H1 (cell line): ENCODE measurements at regions not wholly inside any gene's neighbourhood (a gene's known extent, or its start where the extent isn't known, plus 50 kb on each side); places are given as distances from the start of the nearest gene placed in this dataset.

ENCODE experiments used
- CTCF ChIA-PET: fragments of 300-600 bp; sonication (Branson Sonifier 250); formaldehyde crosslinking; loops from one replicate; lab custom pipeline; 2021; ENCODE audit not compliant: partially characterized antibody; lab: Charles Lee
- POLR2A ChIA-PET: fragments of 300-600 bp; sonication (Branson Sonifier 250); formaldehyde crosslinking; loops from one replicate; lab custom pipeline; 2021; ENCODE audit warnings: inconsistent platforms; ENCODE audit not compliant: partially characterized antibody; lab: Charles Lee
- DNase-seq, 2 experiments: peaks; one replicate each; pipeline versions ENCODE4 v3.0.0 to v3.0.0-alpha.2; 2010 to 2022; ENCODE audit warnings: low spot score in 2 of 2, low read depth in 1 of 2, mixed read lengths in 1 of 2
- FAIRE-seq: peaks from 2 replicates; lab custom pipeline; 2011; peaks lifted over from hg19 to GRCh38; lab: Jason Lieb, UNC
- H2AFZ ChIP-seq: 2 replicates; pipeline ENCODE4 v1.8.1; 2012; ENCODE audit warnings: low read length, inconsistent platforms
- H2AK5ac ChIP-seq: 2 replicates; pipeline ENCODE4 v1.6.1; 2013; ENCODE audit warnings: low read depth, low read length
- H2BK120ac ChIP-seq: replicated peaks from 2 replicates; pipeline ENCODE3; 2013; ENCODE audit warnings: low read depth, low read length, inconsistent platforms
- H2BK12ac ChIP-seq: 2 replicates; pipeline ENCODE4 v1.6.1; 2013; ENCODE audit warnings: low read depth, low read length
- H2BK15ac ChIP-seq: 2 replicates; pipeline ENCODE4 v1.6.1; 2013; ENCODE audit warnings: low read length
- H2BK20ac ChIP-seq: 2 replicates; pipeline ENCODE4 v1.6.1; 2013; ENCODE audit warnings: low read length
- H2BK5ac ChIP-seq: 2 replicates; pipeline ENCODE4 v1.6.1; 2013; ENCODE audit warnings: low read depth, low read length
- H3K14ac ChIP-seq: 2 replicates; pipeline ENCODE4 v1.6.1; 2013; ENCODE audit warnings: inconsistent platforms; ENCODE audit not compliant: insufficient read length
- H3K18ac ChIP-seq: 2 replicates; pipeline ENCODE4 v1.6.1; 2013; ENCODE audit warnings: low read length; ENCODE audit errors: extremely low read depth
- H3K23ac ChIP-seq: 2 replicates; pipeline ENCODE4 v1.6.1; 2013; ENCODE audit warnings: inconsistent platforms; ENCODE audit not compliant: insufficient read length
- H3K23me2 ChIP-seq: 2 replicates; pipeline ENCODE4 v1.6.1; 2013; ENCODE audit warnings: low read depth, low read length
- H3K27ac ChIP-seq: 2 replicates; pipeline ENCODE4 v1.6.1; 2011; ENCODE audit warnings: low read depth, low read length, inconsistent platforms
- H3K27me3 ChIP-seq, 4 experiments: replicated peaks in 1 of 4; 1 replicate in 1 of 4; 2 replicates in 3 of 4; pipeline versions ENCODE4 v1.6.1 to v1.8.1; 2011 to 2013; ENCODE audit warnings: low read length in 3 of 4, mild to moderate bottlenecking in 3 of 4, inconsistent platforms in 2 of 4, mixed read lengths in 2 of 4, moderate library complexity in 1 of 4; ENCODE audit not compliant: control insufficient read depth in 3 of 4, insufficient read depth in 3 of 4; ENCODE audit errors: extremely low read depth in 1 of 4
- H3K36me3 ChIP-seq, 4 experiments: 2 replicates each; pipeline versions ENCODE4 v1.6.1 to v1.8.1; 2011 to 2013; ENCODE audit warnings: mild to moderate bottlenecking in 4 of 4, low read length in 3 of 4, moderate library complexity in 2 of 4, control low read depth in 1 of 4, inconsistent platforms in 1 of 4; ENCODE audit not compliant: insufficient read depth in 4 of 4, control insufficient read depth in 2 of 4
- H3K4ac ChIP-seq: replicated peaks from 2 replicates; pipeline ENCODE3; 2013; ENCODE audit warnings: low read length, low read depth, mixed read lengths, inconsistent platforms; ENCODE audit not compliant: insufficient read length
- H3K4me1 ChIP-seq, 4 experiments: replicated peaks in 1 of 4; 1 replicate in 1 of 4; 2 replicates in 3 of 4; pipeline versions ENCODE4 v1.6.1 to v1.8.1; 2011 to 2013; ENCODE audit warnings: low read length in 3 of 4, inconsistent platforms in 2 of 4, mixed read lengths in 1 of 4; ENCODE audit not compliant: insufficient read depth in 4 of 4, control insufficient read depth in 3 of 4
- H3K4me2 ChIP-seq, 2 experiments: 2 replicates each; pipeline versions ENCODE4 v1.6.1 to v1.8.1; 2011 to 2013; ENCODE audit warnings: low read depth in 2 of 2, low read length in 2 of 2, control low read depth in 1 of 2, inconsistent platforms in 1 of 2, mild to moderate bottlenecking in 1 of 2; ENCODE audit not compliant: insufficient read depth in 1 of 2
- H3K4me3 ChIP-seq, 4 experiments: fragments of 200-600, 300-600 bp in 1 of 4; sonication (generic), shearing (Covaris generic), sonication (Bioruptor Twin) in 1 of 4; 2 replicates each; pipeline versions ENCODE4 v1.5.1 to v1.8.1; 2011 to 2016; ENCODE audit warnings: low read length in 4 of 4, low read depth in 3 of 4, control low read depth in 2 of 4, inconsistent platforms in 2 of 4, mild to moderate bottlenecking in 2 of 4, mixed read lengths in 1 of 4, moderate library complexity in 1 of 4; ENCODE audit not compliant: insufficient read depth in 2 of 4; ENCODE audit errors: extremely low read depth in 1 of 4
- H3K56ac ChIP-seq: replicated peaks from 2 replicates; pipeline ENCODE3; 2013; ENCODE audit warnings: low read depth, mild to moderate bottlenecking, mixed read lengths, low read length, inconsistent platforms; ENCODE audit not compliant: insufficient read length
- H3K79me1 ChIP-seq: 2 replicates; pipeline ENCODE4 v1.6.1; 2013; ENCODE audit warnings: low read depth, low read length, control low read depth
- H3K79me2 ChIP-seq, 2 experiments: 2 replicates each; pipeline versions ENCODE4 v1.6.1 to v1.8.1; 2012 to 2013; ENCODE audit warnings: low read length in 2 of 2, mild to moderate bottlenecking in 2 of 2, inconsistent platforms in 1 of 2; ENCODE audit not compliant: insufficient read depth in 2 of 2, control insufficient read depth in 1 of 2
- H3K9ac ChIP-seq, 4 experiments: replicated peaks in 1 of 4; 1 replicate in 1 of 4; 2 replicates in 3 of 4; pipeline versions ENCODE4 v1.6.1 to v1.8.1; 2011 to 2013; ENCODE audit warnings: low read depth in 3 of 4, low read length in 3 of 4, control low read depth in 2 of 4, mild to moderate bottlenecking in 2 of 4, moderate library complexity in 2 of 4, inconsistent platforms in 1 of 4; ENCODE audit errors: extremely low read depth in 1 of 4
- H3K9me3 ChIP-seq, 2 experiments: 2 replicates each; pipeline versions ENCODE4 v1.6.1 to v1.8.1; 2012 to 2013; ENCODE audit warnings: mild to moderate bottlenecking in 2 of 2, moderate library complexity in 2 of 2, control low read depth in 1 of 2, inconsistent platforms in 1 of 2, low read depth in 1 of 2, low read length in 1 of 2, mixed read lengths in 1 of 2; ENCODE audit not compliant: insufficient read depth in 2 of 2
- H4K20me1 ChIP-seq, 2 experiments: replicated peaks in 1 of 2; 2 replicates each; pipeline versions ENCODE3 to v1.8.1; 2011 to 2013; ENCODE audit warnings: inconsistent platforms in 2 of 2, low read length in 2 of 2, mild to moderate bottlenecking in 1 of 2; ENCODE audit not compliant: insufficient read depth in 2 of 2, control insufficient read depth in 1 of 2
- H4K5ac ChIP-seq: 2 replicates; pipeline ENCODE4 v1.6.1; 2013; ENCODE audit warnings: low read length, low read depth, mixed read lengths, inconsistent platforms; ENCODE audit not compliant: insufficient read length
- H4K8ac ChIP-seq: 2 replicates; pipeline ENCODE4 v1.8.0; 2013; ENCODE audit warnings: mild to moderate bottlenecking, moderate library complexity, low read length, inconsistent platforms; ENCODE audit not compliant: insufficient read depth; ENCODE audit errors: extremely low read depth
- H4K91ac ChIP-seq: replicated peaks from 2 replicates; pipeline ENCODE3; 2013; ENCODE audit warnings: low read length, mixed read lengths, inconsistent platforms; ENCODE audit not compliant: insufficient read length
- KDM1A ChIP-seq: fragments of 200-600, 300-600 bp; sonication (generic); IDR thresholded peaks from 2 replicates; pipeline ENCODE4 v1.7.1; 2016; ENCODE audit warnings: mild to moderate bottlenecking, low read length, borderline replicate concordance
- SIN3A ChIP-seq, 2 experiments: IDR thresholded peaks in 1 of 2; conservative IDR thresholded peaks in 1 of 2; 2 replicates each; pipeline ENCODE4 v1.6.1; 2011 to 2012; ENCODE audit warnings: low read length in 2 of 2, improper control_type of control experiment in 1 of 2, low read depth in 1 of 2, mild to moderate bottlenecking in 1 of 2
- TAF1 ChIP-seq: IDR thresholded peaks from 2 replicates; pipeline ENCODE4 v1.6.1; 2011; ENCODE audit warnings: mild to moderate bottlenecking, low read depth, low read length
- TBP ChIP-seq: IDR thresholded peaks from 2 replicates; pipeline ENCODE4 v1.6.1; 2011; ENCODE audit warnings: low read depth, low read length, improper control_type of control experiment
- WGBS, 2 experiments: shearing (Covaris generic) in 1 of 2; methylation state at CpG; one replicate each; pipeline versions ENCODE4 v1.1.6 to v1.1.7; 2013 to 2015; ENCODE audit warnings: low lambda C conversion rate in 2 of 2, mixed read lengths in 2 of 2, inconsistent platforms in 1 of 2, low coverage in 1 of 2, missing lambda C conversion rate in 1 of 2; ENCODE audit not compliant: insufficient replicate concordance in 2 of 2, insufficient coverage in 1 of 2, insufficient read length in 1 of 2; ENCODE audit errors: extremely low coverage in 1 of 2, missing lambda C conversion rate in 1 of 2; 5-methylcytosine and 5-hydroxymethylcytosine counted together

- TF ChIP-seq TBP (no peak), KDM1A (no peak), SIN3A (conservative IDR thresholded peaks at IDR 0.05 in 1 of 2, IDR thresholded peaks at IDR 0.05 in 1 of 2; ENCODE audit: low read depth in 1 of 2, low read length in 2 of 2) (no peak), TAF1 (no peak)
- H4K91ac ChIP-seq = no peak overlapping the region
- CTCF ChIA-PET = no interaction called here
- DNase-seq (no peak), FAIRE-seq (no peak)
- no peak overlapping the region for H2BK20ac ChIP-seq
- no peak overlapping the region for H4K5ac ChIP-seq
- H4K20me1 ChIP-seq = no peaks in the 10 kb centered on the region
- WGBS, 2 experiments = 93% methylated on average over 1 of the region's 1 CpG; no CpG with 5 or more reads in 1 of the 2 experiments
- no peak overlapping the region for H3K4me3 ChIP-seq
- H3K79me2 ChIP-seq = no peaks in the 10 kb centered on the region
- H3K4ac ChIP-seq = no peak overlapping the region
- H2BK120ac ChIP-seq = no peak overlapping the region
- H3K14ac ChIP-seq = no peak overlapping the region
- H3K9me3 ChIP-seq = no peaks in the 10 kb centered on the region
- H3K9ac ChIP-seq = no peak overlapping the region
- no peaks in the 10 kb centered on the region for H3K79me1 ChIP-seq
- H2BK15ac ChIP-seq = no peak overlapping the region
- H2BK5ac ChIP-seq = no peak overlapping the region
- no peaks in the 10 kb centered on the region for H3K23me2 ChIP-seq
- H3K23ac ChIP-seq = no peak overlapping the region
- no peak overlapping the region for H2AFZ ChIP-seq
- H3K27me3 ChIP-seq = no peaks in the 10 kb centered on the region
- no peak overlapping the region for H3K27ac ChIP-seq
- H3K18ac ChIP-seq = no peak overlapping the region
- no peaks in the 10 kb centered on the region for H3K36me3 ChIP-seq
- H2AK5ac ChIP-seq = no peak overlapping the region
- POLR2A ChIA-PET = no interaction called here
- no peak overlapping the region for H3K56ac ChIP-seq
- H3K4me1 ChIP-seq = peaks cover 0 to 2% (median 0%) of the 10 kb centered on the region in 4 experiments; a peak in 2 of 7 replicates
- H4K8ac ChIP-seq = no peak overlapping the region
- H2BK12ac ChIP-seq = no peak overlapping the region
- no peak overlapping the region for H3K4me2 ChIP-seq
Measured at GRCh38 chr1:106498238-106498637, 558.2 kb upstream of the PRMT6 start.
